ENCODE measurements at regions not wholly inside any gene's neighbourhood (a gene's known extent, or its start where the extent isn't known, plus 50 kb on each side); places are given as distances from the start of the nearest gene placed in this dataset.
"Not testable (repeated sequence)": the region's sequence is repeated elsewhere in the genome, so short reads cannot be mapped to it uniquely, and the experiment has no call there.

DNA sequence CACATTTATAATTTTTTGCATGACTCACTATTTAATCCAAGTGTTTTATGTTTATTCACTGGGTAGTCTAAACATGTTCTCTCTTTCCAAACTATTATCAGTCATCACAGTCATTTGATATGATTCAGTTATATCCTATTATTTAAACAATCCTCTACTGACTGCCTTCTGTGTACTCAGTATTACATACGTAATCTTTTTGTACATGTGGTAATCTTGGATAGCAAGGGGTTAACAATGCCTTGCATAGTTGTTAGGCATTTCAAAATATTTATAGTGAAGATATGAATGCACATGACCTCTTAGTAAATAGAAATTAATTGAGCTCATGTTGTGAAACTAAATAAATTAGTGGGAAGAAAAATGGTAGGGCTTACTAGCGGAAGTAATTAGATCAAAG, 379.4 kb upstream of the KIAA1217 start:
- in situ Hi-C loops (cut with MboI), result no loop called here
- H3K9me3 ChIP-seq (ENCODE audit: low read depth), result no peaks in the 10 kb centered on the region
- DNase-seq, result no peak
- H3K27me3 ChIP-seq (replicated peaks; ENCODE audit: insufficient read depth), result no peaks in the 10 kb centered on the region
- no peak overlapping the region for H2AFZ ChIP-seq
- H3K4me3 ChIP-seq, result no peak overlapping the region
- H3K79me2 ChIP-seq (ENCODE audit: insufficient read depth), result no peaks in the 10 kb centered on the region
- TF ChIP-seq EZH2phosphoT487 (IDR thresholded peaks at IDR 0.05; ENCODE audit: insufficient read depth, low read depth) (no peak), EZH2 (IDR thresholded peaks at IDR 0.05; ENCODE audit: insufficient read depth, poor library complexity, severe bottlenecking) (no peak)
- H3K27ac ChIP-seq, result no peak overlapping the region
- H3K4me1 ChIP-seq (ENCODE audit: insufficient read depth), result no peaks in the 10 kb centered on the region
- no peaks in the 10 kb centered on the region for H3K9me2 ChIP-seq (ENCODE audit: insufficient read depth)
- H3K4me2 ChIP-seq (ENCODE audit: unreplicated experiment), result no peak overlapping the region
- no peaks in the 10 kb centered on the region for H4K20me1 ChIP-seq (ENCODE audit: insufficient read depth)
- no peak overlapping the region for H3K9ac ChIP-seq
- no peaks in the 10 kb centered on the region for H3K36me3 ChIP-seq (ENCODE audit: low read depth)
- H3F3A ChIP-seq (ENCODE audit: insufficient read depth), result no peaks in the 10 kb centered on the region
- WGBS, 2 experiments (ENCODE audit: low coverage in 1 of 2, low lambda C conversion rate in 2 of 2, missing lambda C conversion rate in 2 of 2), result 47 to 73% methylated on average over 2 of the region's 2 CpGs

DNA sequence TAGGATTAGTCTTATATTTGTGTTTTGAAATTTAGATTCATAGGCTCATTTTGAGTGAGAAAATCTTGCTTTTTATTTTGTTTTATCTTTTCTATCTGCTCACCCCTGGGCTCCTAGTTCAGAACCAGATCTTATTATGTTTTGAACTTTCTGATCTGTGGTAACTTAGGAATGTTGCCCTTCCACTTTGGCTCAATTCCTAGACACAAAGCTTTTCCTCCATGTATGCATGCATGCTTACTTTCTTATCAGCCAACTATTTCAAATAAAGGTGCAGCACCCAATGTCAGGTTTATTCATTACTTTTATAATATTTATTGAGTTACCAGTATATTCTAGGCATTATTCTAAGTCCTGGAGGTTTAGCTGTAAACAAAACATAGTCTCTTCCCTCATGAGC, 374.8 kb upstream of the KIAA1217 start:
- H3K9me2 ChIP-seq (ENCODE audit: insufficient read depth), result no peaks in the 10 kb centered on the region
- H3K36me3 ChIP-seq (ENCODE audit: low read depth), result no peaks in the 10 kb centered on the region
- in situ Hi-C loops (cut with MboI), result no loop called here
- H3K4me3 ChIP-seq, result no peak overlapping the region
- H3K79me2 ChIP-seq (ENCODE audit: insufficient read depth), result no peaks in the 10 kb centered on the region
- TF ChIP-seq EZH2 (IDR thresholded peaks at IDR 0.05; ENCODE audit: insufficient read depth, poor library complexity, severe bottlenecking) (no peak), EZH2phosphoT487 (IDR thresholded peaks at IDR 0.05; ENCODE audit: insufficient read depth, low read depth) (no peak)
- no peaks in the 10 kb centered on the region for H3K9me3 ChIP-seq (ENCODE audit: low read depth)
- H3K9ac ChIP-seq, result no peak overlapping the region
- H2AFZ ChIP-seq, result no peak overlapping the region
- no peaks in the 10 kb centered on the region for H3K27me3 ChIP-seq (replicated peaks; ENCODE audit: insufficient read depth)
- H3K4me1 ChIP-seq (ENCODE audit: insufficient read depth), result no peaks in the 10 kb centered on the region
- no peaks in the 10 kb centered on the region for H4K20me1 ChIP-seq (ENCODE audit: insufficient read depth)
- DNase-seq, result no peak
- no peaks in the 10 kb centered on the region for H3F3A ChIP-seq (ENCODE audit: insufficient read depth)
- no peak overlapping the region for H3K27ac ChIP-seq
- H3K4me2 ChIP-seq (ENCODE audit: unreplicated experiment), result no peak overlapping the region

GRCh38 chr10:23850631-23851030, 358.3 kb upstream of the KIAA1217 start:
- no peak overlapping the region for H3K4me3 ChIP-seq
- WGBS, 2 experiments (ENCODE audit: low coverage in 1 of 2, low lambda C conversion rate in 2 of 2, missing lambda C conversion rate in 2 of 2), result 16 to 17% methylated on average over 2 of the region's 2 CpGs
- DNase-seq, result no peak
- H2AFZ ChIP-seq, result no peak overlapping the region
- H3K4me1 ChIP-seq (ENCODE audit: insufficient read depth), result no peaks in the 10 kb centered on the region
- H4K20me1 ChIP-seq (ENCODE audit: insufficient read depth), result no peaks in the 10 kb centered on the region
- no peaks in the 10 kb centered on the region for H3K36me3 ChIP-seq (ENCODE audit: low read depth)
- H3K9ac ChIP-seq, result no peak overlapping the region
- no peak overlapping the region for H3K27ac ChIP-seq
- in situ Hi-C loops (cut with MboI), result no loop called here
- H3K27me3 ChIP-seq (replicated peaks; ENCODE audit: insufficient read depth), result no peaks in the 10 kb centered on the region
- TF ChIP-seq EZH2phosphoT487 (IDR thresholded peaks at IDR 0.05; ENCODE audit: insufficient read depth, low read depth), result no peak
- no peak for TF ChIP-seq EZH2 (IDR thresholded peaks at IDR 0.05; ENCODE audit: insufficient read depth, poor library complexity, severe bottlenecking)
- no peaks in the 10 kb centered on the region for H3F3A ChIP-seq (ENCODE audit: insufficient read depth)
- no peaks in the 10 kb centered on the region for H3K9me3 ChIP-seq (ENCODE audit: low read depth)
- no peak overlapping the region for H3K4me2 ChIP-seq (ENCODE audit: unreplicated experiment)
- H3K9me2 ChIP-seq (ENCODE audit: insufficient read depth), result no peaks in the 10 kb centered on the region
- H3K79me2 ChIP-seq (ENCODE audit: insufficient read depth), result no peaks in the 10 kb centered on the region

DNA sequence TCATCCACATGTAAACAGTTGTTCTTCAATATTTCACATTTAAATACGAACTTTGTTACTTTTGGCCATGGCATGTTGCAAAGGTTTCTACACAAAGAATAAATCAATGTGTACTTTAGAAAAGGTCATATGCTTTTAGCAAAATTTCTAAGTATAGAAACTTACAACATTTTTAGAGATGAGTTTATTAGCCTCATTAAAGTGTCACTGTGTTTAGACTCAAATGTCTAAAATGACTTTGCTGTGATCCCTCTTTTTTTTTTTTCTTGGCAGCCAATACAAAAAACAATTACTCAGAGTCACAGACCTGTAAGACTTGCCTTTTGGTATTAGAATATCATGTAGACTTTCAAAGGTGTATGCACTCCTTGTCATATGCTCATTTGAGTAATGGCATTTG, 349.3 kb upstream of the KIAA1217 start:
- H3F3A ChIP-seq (ENCODE audit: insufficient read depth), result no peaks in the 10 kb centered on the region
- no peak for DNase-seq
- H3K27me3 ChIP-seq (replicated peaks; ENCODE audit: insufficient read depth), result no peaks in the 10 kb centered on the region
- H3K9ac ChIP-seq, result no peak overlapping the region
- no peak overlapping the region for H3K27ac ChIP-seq
- H3K36me3 ChIP-seq (ENCODE audit: low read depth), result no peaks in the 10 kb centered on the region
- no peaks in the 10 kb centered on the region for H3K4me1 ChIP-seq (ENCODE audit: insufficient read depth)
- H3K79me2 ChIP-seq (ENCODE audit: insufficient read depth), result no peaks in the 10 kb centered on the region
- H3K4me3 ChIP-seq, result no peak overlapping the region
- no peak overlapping the region for H3K4me2 ChIP-seq (ENCODE audit: unreplicated experiment)
- no peaks in the 10 kb centered on the region for H4K20me1 ChIP-seq (ENCODE audit: insufficient read depth)
- 30 to 40% methylated on average over 1 of the region's 1 CpG for WGBS, 2 experiments (ENCODE audit: low coverage in 1 of 2, low lambda C conversion rate in 2 of 2, missing lambda C conversion rate in 2 of 2)
- no peak overlapping the region for H2AFZ ChIP-seq
- in situ Hi-C loops (cut with MboI), result no loop called here
- no peaks in the 10 kb centered on the region for H3K9me3 ChIP-seq (ENCODE audit: low read depth)
- H3K9me2 ChIP-seq (ENCODE audit: insufficient read depth), result no peaks in the 10 kb centered on the region
- TF ChIP-seq EZH2 (IDR thresholded peaks at IDR 0.05; ENCODE audit: insufficient read depth, poor library complexity, severe bottlenecking), result no peak
- no peak for TF ChIP-seq EZH2phosphoT487 (IDR thresholded peaks at IDR 0.05; ENCODE audit: insufficient read depth, low read depth)

- DNase-seq, result no peak
- no peak overlapping the region for H3K4me3 ChIP-seq
- in situ Hi-C loops (cut with MboI), result no loop called here
- H3K4me2 ChIP-seq (ENCODE audit: unreplicated experiment), result no peak overlapping the region
- no peak overlapping the region for H2AFZ ChIP-seq
- no peaks in the 10 kb centered on the region for H4K20me1 ChIP-seq (ENCODE audit: insufficient read depth)
- no peaks in the 10 kb centered on the region for H3K79me2 ChIP-seq (ENCODE audit: insufficient read depth)
- no peaks in the 10 kb centered on the region for H3K27me3 ChIP-seq (replicated peaks; ENCODE audit: insufficient read depth)
- no peaks in the 10 kb centered on the region for H3K4me1 ChIP-seq (ENCODE audit: insufficient read depth)
- no peaks in the 10 kb centered on the region for H3K36me3 ChIP-seq (ENCODE audit: low read depth)
- no peak for TF ChIP-seq EZH2phosphoT487 (IDR thresholded peaks at IDR 0.05; ENCODE audit: insufficient read depth, low read depth)
- no peak for TF ChIP-seq EZH2 (IDR thresholded peaks at IDR 0.05; ENCODE audit: insufficient read depth, poor library complexity, severe bottlenecking)
- no peaks in the 10 kb centered on the region for H3F3A ChIP-seq (ENCODE audit: insufficient read depth)
- no peak overlapping the region for H3K9ac ChIP-seq
- no peak overlapping the region for H3K27ac ChIP-seq
- H3K9me3 ChIP-seq (ENCODE audit: low read depth), result no peaks in the 10 kb centered on the region
- no peaks in the 10 kb centered on the region for H3K9me2 ChIP-seq (ENCODE audit: insufficient read depth)
Measured at GRCh38 chr10:23864631-23865147, 344.2 kb upstream of the KIAA1217 start.

DNA sequence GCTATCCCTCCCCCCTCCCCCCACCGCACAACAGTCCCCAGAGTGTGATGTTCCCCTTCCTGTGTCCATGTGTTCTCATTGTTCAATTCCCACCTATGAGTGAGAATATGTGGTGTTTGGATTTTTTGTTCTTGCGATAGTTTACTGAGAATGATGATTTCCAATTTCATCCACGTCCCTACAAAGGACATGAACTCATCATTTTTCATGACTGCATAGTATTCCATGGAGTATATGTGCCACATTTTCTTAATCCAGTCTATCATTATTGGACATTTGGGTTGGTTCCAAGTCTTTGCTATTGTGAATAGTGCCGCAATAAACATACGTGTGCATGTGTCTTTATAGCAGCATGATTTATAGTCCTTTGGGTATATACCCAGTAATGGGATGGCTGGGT, 342.0 kb upstream of the KIAA1217 start:
- H4K20me1 ChIP-seq (ENCODE audit: insufficient read depth); H3K27me3 ChIP-seq (replicated peaks; ENCODE audit: insufficient read depth); H3K9me2 ChIP-seq (ENCODE audit: insufficient read depth); H3K4me1 ChIP-seq (ENCODE audit: insufficient read depth); H3F3A ChIP-seq (ENCODE audit: insufficient read depth); H3K4me3 ChIP-seq; in situ Hi-C loops (cut with MboI); H3K4me2 ChIP-seq (ENCODE audit: unreplicated experiment); H2AFZ ChIP-seq; H3K36me3 ChIP-seq (ENCODE audit: low read depth); DNase-seq; H3K9ac ChIP-seq; H3K27ac ChIP-seq; H3K9me3 ChIP-seq (ENCODE audit: low read depth); H3K79me2 ChIP-seq (ENCODE audit: insufficient read depth): not testable (repeated sequence)
- WGBS, 2 experiments (ENCODE audit: low coverage in 1 of 2, low lambda C conversion rate in 2 of 2, missing lambda C conversion rate in 2 of 2), result 39 to 49% methylated on average over 4 to 5 of the region's 5 CpGs

All from GM23248 (cell line).